Stimulated activated CD4-positive, alpha-beta T cell treated with anti-CD3 and anti-CD28 coated beads, Interleukin-15, amount 100 ng/mL, for 24 hours (primary cell): ENCODE measurements at regions not wholly inside any gene's neighbourhood (a gene's known extent, or its start where the extent isn't known, plus 50 kb on each side); places are given as distances from the start of the nearest gene placed in this dataset.
"Not testable (repeated sequence)": the region's sequence is repeated elsewhere in the genome, so short reads cannot be mapped to it uniquely, and the experiment has no call there.

Experiments used
- DNase-seq: peaks from one replicate; pipeline ENCODE4 v3.0.0-alpha.2; 2020

DNA sequence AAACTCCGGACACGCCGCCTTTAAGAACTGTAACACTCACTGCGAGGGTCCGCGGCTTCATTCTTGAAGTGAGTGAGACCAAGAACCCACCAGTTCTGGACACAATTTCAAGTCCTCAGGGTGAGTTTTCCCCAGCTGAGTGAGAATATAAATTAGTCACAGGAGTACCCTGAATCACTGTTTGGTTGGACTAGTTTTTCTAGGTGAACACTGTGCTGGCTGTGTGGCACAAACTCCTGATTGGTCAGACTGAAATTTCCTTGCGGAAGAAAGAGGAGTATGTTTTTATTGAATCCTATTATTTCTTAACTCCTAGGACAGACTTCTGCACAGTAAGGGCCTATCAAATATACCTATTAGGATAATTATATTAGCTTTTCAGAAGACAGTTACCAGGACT is 288.1 kb upstream of the UBE2E3 start:
- no peak for DNase-seq

DNA sequence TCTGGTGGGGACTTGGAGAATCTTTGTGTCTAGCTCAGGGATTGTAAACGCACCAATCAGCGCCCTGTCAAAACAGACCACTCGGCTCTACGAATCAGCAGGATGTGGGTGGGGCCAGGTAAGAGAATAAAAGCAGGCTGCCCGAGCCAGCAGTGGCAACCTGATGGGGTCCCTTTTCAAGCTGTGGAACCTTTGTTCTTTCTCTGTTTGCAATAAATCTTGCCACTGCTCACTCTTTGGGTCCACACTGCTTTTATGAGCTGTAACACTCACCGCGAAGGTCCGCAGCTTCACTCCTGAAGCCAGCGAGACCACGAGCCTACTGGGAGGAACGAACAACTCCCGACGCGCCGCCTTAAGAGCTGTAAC is 288.6 kb upstream of the UBE2E3 start:
- not testable (repeated sequence) for DNase-seq

DNA sequence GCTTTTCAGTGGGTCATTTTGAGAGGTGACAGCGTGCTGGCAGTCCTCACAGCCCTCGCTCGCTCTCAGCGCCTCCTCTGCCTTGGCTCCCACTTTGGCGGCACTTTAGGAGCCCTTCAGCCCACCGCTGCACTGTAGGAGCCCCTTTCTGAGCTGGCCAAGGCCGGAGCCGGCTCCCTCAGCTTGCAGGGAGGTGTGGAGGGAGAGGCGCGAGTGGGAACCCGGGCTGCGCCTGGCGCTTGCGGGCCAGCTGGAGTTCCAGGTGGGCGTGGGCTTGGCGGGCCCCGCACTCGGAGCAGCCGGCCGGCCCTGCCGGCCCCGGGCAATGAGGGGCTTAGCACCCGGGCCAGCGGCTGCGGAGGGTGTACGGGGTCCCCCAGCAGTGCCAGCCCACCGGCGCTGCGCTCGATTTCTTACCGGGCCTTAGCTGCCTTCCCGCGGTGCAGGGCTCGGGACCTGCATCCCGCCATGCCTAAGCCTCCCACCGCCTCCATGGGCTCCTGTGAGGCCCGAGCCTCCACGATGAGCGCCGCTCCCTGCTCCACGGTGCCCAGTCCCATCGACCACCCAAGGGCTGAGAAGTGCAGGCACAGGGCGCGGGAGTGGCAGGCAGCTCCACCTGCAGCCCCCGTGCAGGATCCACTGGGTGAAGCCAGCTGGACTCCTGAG is 289.1 kb upstream of the UBE2E3 start:
- not testable (repeated sequence) for DNase-seq

DNA sequence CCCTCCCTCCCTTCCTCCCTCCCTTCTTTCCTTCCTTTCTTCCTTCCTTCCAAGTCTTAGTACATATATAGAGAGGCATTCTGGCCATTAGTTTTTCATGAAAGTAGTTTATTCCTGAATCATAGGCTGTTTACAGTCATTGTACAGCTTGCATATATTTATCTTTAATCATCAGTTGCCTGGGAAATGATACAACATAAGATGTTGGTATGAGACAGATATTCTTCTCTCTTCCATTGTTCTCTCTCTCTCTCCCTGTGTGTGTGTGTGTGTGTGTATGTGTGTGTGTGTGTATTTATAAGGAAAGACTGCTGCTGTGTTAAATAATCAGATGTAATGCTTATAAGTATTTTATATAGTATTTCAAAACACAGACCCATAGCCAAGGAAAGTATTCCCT is 289.8 kb upstream of the UBE2E3 start:
- DNase-seq = no peak

DNA sequence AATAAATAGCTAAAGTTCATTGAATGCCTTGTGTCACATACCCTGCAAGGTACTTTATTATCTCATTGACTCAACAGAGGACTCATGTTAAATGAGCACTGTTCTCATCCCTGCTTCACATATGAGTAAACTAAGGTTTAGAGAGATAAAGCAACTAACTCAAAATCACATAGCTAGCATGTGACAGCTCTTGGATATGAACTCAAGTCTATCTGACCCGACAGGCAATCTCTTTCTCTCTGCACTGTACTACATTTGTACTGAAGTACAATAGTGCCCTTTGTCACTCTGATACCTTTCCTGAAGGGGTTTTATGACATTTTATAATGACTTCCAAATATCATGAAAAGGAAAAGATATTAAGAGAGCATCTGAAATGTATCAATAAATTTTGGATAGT is 297.5 kb upstream of the UBE2E3 start:
- no peak for DNase-seq

DNA sequence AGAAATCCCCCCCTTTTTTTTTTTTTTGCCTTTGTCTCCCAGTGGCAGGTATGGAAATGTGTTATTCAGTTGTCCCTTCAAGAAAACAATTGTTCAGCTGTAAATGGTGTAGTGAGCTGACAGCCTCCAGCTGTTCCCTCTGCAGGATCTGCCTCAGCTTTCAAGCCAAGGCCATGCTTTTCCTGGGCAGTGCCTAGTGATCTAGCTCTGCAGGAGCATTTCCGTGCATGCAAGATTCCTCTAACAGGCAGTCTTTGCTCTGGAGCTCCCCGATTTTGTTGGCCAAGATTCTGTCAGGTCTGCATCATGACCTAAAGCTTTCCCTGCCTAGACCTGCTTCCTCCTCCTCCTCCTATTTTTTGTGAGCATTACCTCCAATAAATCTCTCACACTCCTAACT is 300.7 kb upstream of the UBE2E3 start:
- no peak for DNase-seq

DNA sequence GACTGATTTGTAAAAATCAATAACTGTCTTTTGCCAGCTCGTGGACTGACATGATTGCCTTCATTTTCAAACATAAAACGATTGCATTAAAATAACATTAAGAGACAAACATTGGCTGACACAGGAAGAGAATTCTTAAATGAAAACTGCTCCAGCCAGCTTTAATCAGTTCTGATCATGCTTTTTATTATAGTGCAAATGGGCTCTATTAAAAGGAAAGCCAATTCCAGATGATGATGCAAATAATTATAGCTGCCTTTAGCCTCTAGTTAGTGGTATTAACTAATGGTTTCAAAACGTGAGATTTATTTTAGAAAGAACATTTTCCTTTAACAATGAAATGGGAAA is 301.8 kb upstream of the UBE2E3 start:
- no peak for DNase-seq

DNA sequence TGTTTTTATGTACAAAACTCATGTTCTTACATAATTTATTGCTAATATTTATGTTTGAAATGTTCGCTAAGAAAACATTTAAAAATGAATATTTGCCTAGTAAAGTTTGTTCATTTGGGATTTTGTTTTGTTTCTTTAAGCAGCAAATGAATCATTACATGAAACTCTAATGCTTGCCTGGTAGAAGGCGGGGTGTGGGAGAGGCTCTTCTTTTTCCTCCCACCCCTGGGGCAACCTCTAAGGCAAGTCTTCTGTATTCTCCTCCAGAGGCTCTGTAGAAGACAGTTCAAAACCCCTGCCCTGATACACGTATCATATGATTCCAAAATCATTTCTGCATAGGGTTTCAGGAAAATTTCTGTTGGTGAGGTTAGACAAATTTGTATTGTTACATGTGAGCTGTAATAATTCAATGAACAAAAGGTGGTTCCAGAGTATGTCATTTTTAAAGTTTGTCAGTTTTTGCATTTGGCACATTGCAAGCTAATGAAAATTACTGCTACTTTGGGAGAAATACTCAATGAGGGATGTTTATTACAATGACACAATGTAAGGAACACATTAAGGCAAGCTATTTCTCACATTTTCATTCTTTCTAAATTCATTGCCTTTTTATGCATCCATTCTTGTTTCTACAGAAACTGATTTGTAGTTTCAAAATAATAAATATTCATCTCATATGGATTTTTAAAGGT is 302.3 kb upstream of the UBE2E3 start:
- no peak for DNase-seq

DNA sequence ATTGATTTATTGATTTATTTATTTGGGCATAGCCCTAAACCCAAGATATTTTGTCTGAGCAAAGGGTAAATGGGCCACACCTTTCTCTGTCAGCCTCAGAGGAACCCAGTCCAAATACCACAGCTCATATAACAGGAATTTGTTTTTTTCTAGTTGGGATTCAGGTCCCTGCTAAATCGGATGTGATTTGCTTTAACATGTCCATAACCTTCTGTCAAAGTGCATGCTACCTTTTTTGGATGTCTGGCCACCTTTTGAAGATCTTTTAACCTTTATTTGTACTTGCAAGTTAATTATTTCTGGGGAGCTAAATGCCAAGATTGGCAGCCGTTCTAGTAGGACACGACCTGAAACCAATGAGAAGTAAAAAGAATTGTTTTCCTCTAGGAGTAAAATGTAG is 303.2 kb upstream of the UBE2E3 start:
- no peak for DNase-seq

DNA sequence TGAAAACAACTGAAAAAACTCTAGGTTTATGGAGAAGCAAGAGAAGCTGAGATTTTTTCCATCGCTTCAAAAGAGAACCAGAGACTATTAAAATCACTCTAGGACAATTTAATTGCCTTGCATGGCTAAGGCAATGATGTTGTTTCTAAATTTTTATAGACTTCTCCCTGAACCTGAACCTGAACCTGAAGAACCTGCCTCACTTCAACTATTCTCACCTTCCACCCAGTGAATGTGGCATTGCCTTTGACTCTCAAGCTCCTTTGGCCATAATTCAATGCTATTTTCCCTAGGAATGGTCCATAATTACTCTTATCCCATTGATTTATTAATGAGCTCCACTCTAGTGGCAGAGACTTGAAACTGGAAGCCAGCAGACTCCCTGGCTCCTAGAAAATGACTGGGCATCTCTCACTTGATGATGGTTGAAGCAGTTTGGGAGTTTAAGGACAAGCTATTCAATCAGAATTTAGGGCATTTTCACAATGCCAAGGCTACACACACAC is 303.8 kb upstream of the UBE2E3 start:
- DNase-seq = no peak

DNA sequence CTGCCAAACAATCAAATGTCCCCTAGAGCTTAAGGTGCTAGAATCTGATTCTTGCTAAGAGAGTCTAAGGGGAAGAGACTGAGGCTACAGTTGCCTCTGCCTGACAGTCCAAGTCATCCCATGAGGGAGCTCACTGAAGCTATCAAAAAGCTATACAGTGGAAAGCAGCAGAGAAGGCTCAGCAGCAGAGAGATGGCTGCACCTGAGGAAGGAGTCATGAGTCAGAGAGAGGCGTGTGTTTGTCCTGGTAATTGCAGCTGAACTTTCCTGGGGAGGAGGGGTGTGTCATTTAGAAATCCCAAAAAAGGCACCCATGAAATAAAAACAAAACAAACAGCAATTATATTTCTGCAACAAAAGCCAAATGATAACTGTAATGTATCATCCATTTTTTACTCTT is 305.2 kb upstream of the UBE2E3 start:
- DNase-seq = no peak

DNA sequence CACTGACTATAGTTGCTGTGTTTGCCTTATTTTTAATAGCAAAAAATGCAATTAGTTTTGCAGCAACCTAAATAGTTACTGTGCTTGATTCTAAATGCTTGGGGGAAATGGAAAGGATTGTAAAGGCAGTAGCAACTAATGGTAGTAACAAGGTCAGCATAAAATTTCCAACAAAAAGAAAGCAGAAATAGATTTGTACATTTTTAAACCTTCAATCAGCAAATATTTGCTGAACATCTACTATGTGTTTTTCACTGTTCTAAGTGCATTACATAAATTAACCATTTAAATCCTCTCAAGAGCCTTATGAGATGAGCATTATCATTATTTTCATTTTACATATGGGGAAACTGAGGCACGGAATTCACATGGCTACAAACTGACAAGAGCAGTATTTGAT is 308.0 kb upstream of the UBE2E3 start:
- no peak for DNase-seq

DNA sequence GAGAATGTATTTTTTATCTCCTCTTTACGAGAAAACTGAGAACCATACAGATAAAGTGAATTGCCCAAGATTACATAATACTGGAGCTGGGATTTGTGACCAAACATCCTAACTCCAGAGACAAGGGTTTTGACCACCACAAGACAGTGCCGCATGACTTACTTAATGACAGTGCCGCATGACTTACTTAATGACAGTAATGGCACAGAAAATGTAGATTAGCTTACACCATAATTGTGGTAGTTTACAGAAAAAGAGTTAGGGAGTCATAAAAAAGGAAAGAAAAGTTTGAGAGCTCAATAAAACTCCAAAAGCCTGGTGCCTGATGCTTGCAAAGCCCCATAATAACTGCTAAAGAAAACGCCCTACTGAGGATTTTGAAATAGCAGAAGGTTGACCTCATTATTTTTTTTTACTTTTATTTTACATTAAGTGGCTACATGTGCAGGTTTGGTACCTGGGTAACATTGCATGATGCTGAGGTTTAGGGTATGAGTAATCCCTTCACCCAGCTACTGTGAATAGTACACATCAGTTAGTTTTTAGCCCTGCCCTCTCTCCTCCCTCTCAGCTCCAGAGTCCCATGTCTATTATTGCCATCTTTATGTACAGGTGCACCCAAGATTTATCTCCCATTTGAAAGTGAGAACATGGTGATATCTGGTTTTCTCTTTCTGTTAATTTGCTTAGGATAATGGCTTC is 310.0 kb upstream of the UBE2E3 start:
- no peak for DNase-seq

DNA sequence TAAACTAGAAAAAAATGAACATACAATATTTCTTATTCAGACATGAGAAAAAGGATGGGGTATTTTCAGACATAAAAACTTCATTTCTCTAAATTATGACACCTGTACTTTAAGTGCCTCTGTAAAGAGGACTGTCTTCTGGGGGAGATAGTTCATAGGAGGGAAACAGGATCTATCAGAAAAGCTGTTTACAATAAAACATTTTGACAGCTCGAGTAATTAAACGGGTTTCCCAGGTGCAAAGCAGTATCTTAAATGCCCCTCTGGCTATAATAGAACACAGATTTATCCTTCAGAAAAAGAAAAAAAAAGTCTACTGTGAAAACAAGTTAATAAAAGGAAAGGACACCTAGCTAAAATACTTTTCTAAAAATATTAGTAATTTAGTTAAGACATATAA is 311.4 kb upstream of the UBE2E3 start:
- no peak for DNase-seq

DNA sequence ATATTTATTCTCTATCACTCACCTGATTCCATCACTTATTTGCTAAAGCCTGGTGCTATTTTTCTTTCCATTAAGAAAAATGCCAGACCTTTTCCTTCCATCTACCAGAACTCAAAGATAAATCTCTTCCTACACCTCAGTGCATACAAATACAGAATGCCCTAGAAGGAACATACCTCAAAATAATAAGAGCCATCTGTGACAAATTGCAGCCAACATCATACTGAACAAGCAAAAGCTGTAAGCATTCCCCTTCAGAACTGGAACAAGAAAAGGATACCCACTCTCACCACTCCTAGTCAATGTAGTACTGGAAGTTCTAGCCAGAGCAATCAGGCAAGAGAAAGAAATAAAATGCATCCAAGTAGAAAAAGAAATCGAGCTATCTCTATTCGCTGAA is 315.9 kb upstream of the UBE2E3 start:
- DNase-seq = no peak

DNA sequence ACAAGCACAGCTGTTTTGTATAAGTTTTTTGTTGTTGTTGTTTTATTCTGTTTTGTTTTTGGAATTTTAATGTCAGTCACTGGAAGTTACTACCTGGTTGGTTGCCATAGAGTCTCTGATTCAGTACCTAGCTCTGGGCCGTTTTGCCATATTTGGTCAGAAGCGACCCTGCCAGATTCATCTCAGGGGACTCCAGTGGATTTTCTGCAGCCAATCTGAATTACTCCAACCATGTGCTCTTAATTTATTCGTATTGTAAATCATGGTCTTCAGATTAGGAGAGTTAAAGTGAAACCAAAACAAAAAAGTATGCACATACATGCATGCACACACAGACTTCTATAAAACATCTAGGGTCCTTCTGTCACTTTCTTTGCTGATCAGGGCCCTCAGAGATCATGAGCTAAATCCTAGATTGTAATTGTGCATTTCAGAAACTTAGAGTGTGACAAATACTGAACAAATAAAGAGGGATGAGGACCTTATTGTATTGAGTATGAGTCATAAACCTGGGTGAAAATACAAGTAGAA is 317.4 kb upstream of the UBE2E3 start:
- no peak for DNase-seq

DNA sequence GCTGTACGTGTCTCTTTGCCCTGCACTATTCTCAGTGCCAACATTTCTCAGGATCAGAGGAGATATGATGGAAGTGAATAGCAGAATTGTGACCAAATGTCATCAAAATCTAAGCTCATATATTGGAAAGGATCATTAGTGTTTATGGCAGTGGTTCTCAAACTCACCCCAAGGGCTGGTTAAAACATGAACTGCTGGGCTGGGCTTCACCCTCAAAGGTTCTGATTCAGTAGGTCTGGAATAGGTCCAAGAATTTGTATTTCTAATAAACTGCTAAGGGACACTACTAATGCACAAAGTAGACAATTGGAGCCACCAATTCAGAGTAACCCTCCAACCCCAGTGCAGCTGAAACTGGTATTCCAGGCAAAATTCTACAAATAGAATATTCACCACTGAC is 317.9 kb upstream of the UBE2E3 start:
- no peak for DNase-seq

DNA sequence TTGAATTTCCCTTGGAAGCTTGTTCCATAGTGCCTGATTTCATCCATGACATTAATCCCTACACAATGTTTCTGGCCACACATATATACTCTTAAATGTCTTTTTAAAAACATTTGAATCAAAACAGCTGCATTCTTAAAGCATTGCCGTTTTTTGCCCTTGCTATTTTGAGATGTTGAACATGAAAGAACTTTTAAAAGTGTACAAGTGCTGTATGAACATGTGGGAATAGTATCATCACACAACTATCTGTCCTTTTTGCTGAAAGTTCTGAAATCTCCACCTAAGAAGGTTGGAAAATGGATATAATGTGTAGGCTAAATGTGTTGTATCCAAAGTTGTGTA is 318.7 kb upstream of the UBE2E3 start:
- no peak for DNase-seq

DNA sequence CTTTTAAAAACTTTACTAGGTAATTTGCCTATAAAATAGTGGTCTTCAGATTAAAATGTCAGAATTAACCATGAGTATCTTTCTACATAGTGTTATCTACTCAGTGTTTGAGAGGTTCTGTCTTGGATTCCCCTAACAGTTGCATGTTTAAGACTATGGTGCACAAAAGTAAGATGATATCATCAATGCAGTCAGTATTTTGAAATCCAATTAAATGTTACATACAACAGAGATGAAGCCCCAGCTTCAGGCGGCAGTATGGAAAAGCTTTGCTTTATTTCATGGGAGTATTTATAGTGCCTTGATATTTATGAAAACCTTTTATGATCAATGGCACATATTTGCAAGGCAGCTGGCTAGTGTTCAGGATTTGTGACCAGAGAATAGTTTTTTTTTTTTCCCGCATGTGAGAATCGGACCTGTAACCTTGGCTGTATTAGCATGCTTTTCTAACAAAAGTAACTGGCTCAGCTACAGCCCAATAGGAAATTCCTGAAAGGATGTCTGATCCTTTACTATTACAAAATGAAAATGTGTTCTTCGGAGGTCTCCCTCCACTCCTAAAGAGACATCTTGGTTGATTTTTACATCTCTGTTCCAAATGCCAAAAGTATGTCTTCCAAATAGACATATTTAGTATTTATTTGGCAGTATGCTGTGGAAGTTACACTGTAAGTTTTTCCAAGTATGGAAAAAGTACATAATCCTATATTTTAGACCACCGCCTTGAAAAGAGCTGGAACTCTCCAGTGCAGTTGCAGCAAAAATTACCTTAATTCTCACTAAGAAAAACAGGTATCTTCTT is 319.3 kb upstream of the UBE2E3 start:
- no peak for DNase-seq

DNA sequence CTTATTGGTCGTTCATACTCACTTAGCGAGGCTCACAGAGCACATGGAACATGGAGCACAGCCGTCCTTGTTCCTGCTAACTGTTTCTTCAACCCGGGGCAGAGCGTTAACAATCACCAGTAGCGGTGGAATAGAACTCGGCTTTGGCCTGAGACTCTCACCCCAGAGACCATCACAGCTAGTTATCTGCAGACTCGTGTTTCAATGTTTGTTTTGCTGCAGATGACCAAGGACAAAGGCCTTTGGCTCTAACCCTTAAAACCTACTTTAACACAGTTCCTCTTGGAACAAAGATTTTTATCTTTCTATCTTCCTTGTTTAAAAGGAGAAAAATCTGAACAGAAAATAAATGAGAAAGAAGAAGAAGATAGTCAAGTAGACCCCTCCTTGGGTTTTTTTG is 320.2 kb upstream of the UBE2E3 start:
- DNase-seq = no peak

DNA sequence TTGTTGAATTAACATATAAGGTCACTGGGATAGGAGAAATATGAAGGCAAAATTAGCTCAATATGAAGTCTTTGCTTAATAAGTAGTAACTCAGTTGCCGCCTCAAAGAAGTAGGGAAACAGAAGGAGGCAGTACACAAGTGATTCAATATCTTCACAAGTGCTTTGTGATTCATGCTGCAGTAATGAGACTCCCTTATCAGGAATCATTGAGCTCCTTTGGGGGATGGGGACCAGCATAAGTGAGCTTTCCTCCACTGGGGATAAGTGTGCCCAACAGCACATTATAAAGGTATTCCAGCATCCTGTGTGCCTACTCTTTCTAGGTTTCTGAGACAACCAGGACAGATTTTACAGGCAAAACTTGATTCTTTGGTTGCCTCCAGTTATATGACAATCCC is 323.4 kb upstream of the UBE2E3 start:
- DNase-seq = no peak

DNA sequence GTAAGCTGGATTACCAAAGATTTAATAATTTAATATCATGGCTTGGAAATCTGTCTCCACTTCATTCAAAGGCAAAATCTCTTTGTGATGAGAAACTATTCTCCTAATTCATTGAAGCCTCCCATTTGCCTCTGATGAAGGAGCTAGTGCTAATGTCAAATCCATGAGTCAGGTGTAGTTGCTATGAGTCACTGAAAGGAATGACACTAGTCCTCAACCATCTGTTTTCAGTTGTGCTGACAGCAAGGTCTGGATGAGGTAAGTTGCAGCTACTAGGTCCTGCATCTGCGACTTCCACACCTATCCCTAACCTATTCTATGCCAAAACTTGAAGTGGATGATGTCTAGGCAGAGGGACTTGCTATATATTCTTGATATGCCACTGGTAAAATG is 324.0 kb upstream of the UBE2E3 start:
- DNase-seq = no peak

DNA sequence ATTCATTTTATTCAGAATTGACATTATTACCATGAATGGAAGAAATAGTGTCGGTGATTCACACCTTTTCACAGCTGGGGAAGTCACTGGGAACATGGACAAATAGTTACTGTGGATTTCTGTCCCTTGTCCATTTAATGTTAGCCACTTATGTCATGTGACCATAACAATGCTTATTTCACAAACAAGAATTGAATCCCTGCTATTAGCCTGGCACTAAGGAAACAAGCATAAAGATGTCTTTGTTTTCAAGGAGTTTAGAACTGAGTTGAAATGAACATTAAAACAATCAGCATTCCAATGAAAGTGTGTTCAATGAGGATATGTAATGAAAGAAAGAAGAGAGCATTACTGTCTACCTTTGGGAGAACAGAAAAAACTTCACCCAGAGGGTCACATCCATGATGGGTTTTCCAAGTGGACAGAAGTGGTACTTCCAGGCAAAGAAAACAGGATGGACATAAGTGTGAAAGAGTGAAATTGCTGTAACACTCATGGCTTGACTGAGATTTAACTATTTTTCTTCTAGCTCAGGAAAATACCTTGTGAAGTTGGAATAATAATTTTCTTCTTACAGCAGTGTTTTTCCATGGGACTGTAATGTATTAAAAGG is 324.5 kb upstream of the UBE2E3 start:
- no peak for DNase-seq
